Keratinocyte (primary cell): ENCODE measurements at regions not wholly inside any gene's neighbourhood (a gene's known extent, or its start where the extent isn't known, plus 50 kb on each side); places are given as distances from the start of the nearest gene placed in this dataset.
"Not testable (repeated sequence)": the region's sequence is repeated elsewhere in the genome, so short reads cannot be mapped to it uniquely, and the experiment has no call there.

Source experiments
- DNase-seq: peaks from one replicate; pipeline ENCODE4 v3.0.0-alpha.2; 2011; ENCODE audit warnings: low read depth, missing footprints, low spot score
- FAIRE-seq: peaks from 2 replicates; lab custom pipeline; 2011; peaks lifted over from hg19 to GRCh38; lab: Jason Lieb, UNC
- H2AFZ ChIP-seq: 2 replicates; pipeline ENCODE4 v1.6.0; 2012; ENCODE audit warnings: low read length, control low read depth, inconsistent platforms; ENCODE audit not compliant: control insufficient read depth
- H3K27ac ChIP-seq: 2 replicates; pipeline ENCODE4 v1.5.1; 2011; ENCODE audit warnings: low read length; ENCODE audit not compliant: control insufficient read depth, insufficient read depth
- H3K27me3 ChIP-seq: 3 replicates; pipeline ENCODE4 v1.6.0; 2011; ENCODE audit warnings: low read length; ENCODE audit not compliant: control insufficient read depth, insufficient read depth; ENCODE audit errors: extremely low read depth
- H3K36me3 ChIP-seq, 2 experiments: 2 replicates in 1 of 2; 3 replicates in 1 of 2; pipeline ENCODE4 v1.5.1; 2011; ENCODE audit warnings: low read length in 2 of 2, mild to moderate bottlenecking in 1 of 2; ENCODE audit not compliant: control insufficient read depth in 2 of 2, insufficient read depth in 2 of 2; ENCODE audit errors: extremely low read depth in 1 of 2
- H3K4me1 ChIP-seq: 3 replicates; pipeline ENCODE4 v1.5.1; 2011; ENCODE audit warnings: low read length; ENCODE audit not compliant: control insufficient read depth, insufficient read depth; ENCODE audit errors: extremely low read depth
- H3K4me2 ChIP-seq: 3 replicates; pipeline ENCODE4 v1.6.0; 2011; ENCODE audit warnings: low read depth, low read length; ENCODE audit not compliant: control insufficient read depth, insufficient read depth; ENCODE audit errors: extremely low read depth
- H3K4me3 ChIP-seq, 3 experiments: fragments of 200-600 bp in 1 of 3; sonication (generic) in 1 of 3; 2 replicates in 2 of 3; 3 replicates in 1 of 3; pipeline ENCODE4 v1.5.1; 2011 to 2016; ENCODE audit warnings: low read length in 3 of 3, mild to moderate bottlenecking in 3 of 3, control low read depth in 2 of 3, inconsistent platforms in 1 of 3, low read depth in 1 of 3, mixed read lengths in 1 of 3, mixed run types in 1 of 3, moderate library complexity in 1 of 3; ENCODE audit not compliant: control insufficient read depth in 2 of 3, insufficient read depth in 2 of 3; ENCODE audit errors: extremely low read depth in 1 of 3
- H3K79me2 ChIP-seq: 2 replicates; pipeline ENCODE4 v1.6.0; 2012; ENCODE audit warnings: low read length; ENCODE audit not compliant: control insufficient read depth, insufficient read depth
- H3K9ac ChIP-seq: 3 replicates; pipeline ENCODE4 v1.6.0; 2011; ENCODE audit warnings: low read length; ENCODE audit not compliant: control insufficient read depth, insufficient read depth; ENCODE audit errors: extremely low read depth
- H3K9me1 ChIP-seq: 3 replicates; pipeline ENCODE4 v1.6.0; 2011; ENCODE audit warnings: low read length; ENCODE audit not compliant: control insufficient read depth, insufficient read depth; ENCODE audit errors: extremely low read depth
- H3K9me3 ChIP-seq: 2 replicates; pipeline ENCODE4 v1.5.1; 2012; ENCODE audit warnings: low read depth, low read length; ENCODE audit not compliant: control insufficient read depth
- H4K20me1 ChIP-seq: 3 replicates; pipeline ENCODE4 v1.6.0; 2011; ENCODE audit warnings: low read length; ENCODE audit not compliant: control insufficient read depth, insufficient read depth; ENCODE audit errors: extremely low read depth
- CTCF ChIP-seq, 3 experiments: IDR thresholded peaks in 1 of 3; conservative IDR thresholded peaks in 1 of 3; optimal IDR thresholded peaks in 1 of 3; 2 replicates in 2 of 3; 3 replicates in 1 of 3; pipeline versions ENCODE3 to v1.5.1; 2011; ENCODE audit warnings: low read length in 3 of 3, mild to moderate bottlenecking in 3 of 3, moderate library complexity in 2 of 3, control low read depth in 1 of 3, inconsistent platforms in 1 of 3; ENCODE audit not compliant: insufficient read depth in 2 of 3; ENCODE audit errors: extremely low read depth in 1 of 3
- EZH2 ChIP-seq: IDR thresholded peaks from one replicate; pipeline ENCODE4 v1.6.1; 2012; ENCODE audit warnings: inconsistent platforms, mild to moderate bottlenecking, low read length, moderate library complexity
- dilution Hi-C: fragments of 300-500 bp; cut with MboI; formaldehyde crosslinking; loops from one replicate; pipeline ENCODE4 v1.7.0; 2020; ENCODE audit warnings: low sequenced_read_pairs; ENCODE audit not compliant: extremely low pct_ligation_motif_present

- H3K9ac ChIP-seq = no peak overlapping the region
- no peaks in the 10 kb centered on the region for H3K4me1 ChIP-seq
- no peaks in the 10 kb centered on the region for H4K20me1 ChIP-seq
- no peak overlapping the region for H3K4me2 ChIP-seq
- no peaks in the 10 kb centered on the region for H3K9me3 ChIP-seq
- no peak overlapping the region for H3K4me3 ChIP-seq
- H3K79me2 ChIP-seq = no peaks in the 10 kb centered on the region
- no peak overlapping the region for H2AFZ ChIP-seq
- dilution Hi-C loops = no loop called here
- DNase-seq = no peak
- TF ChIP-seq CTCF (optimal IDR thresholded peaks at IDR 0.05 in 1 of 3, IDR thresholded peaks at IDR 0.05 in 1 of 3, conservative IDR thresholded peaks at IDR 0.05 in 1 of 3; ENCODE audit: extremely low read depth in 1 of 3, insufficient read depth in 2 of 3, low read length in 3 of 3) (no peak), EZH2 (no peak)
- no peak overlapping the region for H3K27ac ChIP-seq
- H3K27me3 ChIP-seq = no peaks in the 10 kb centered on the region
- no peaks in the 10 kb centered on the region for H3K9me1 ChIP-seq
- H3K36me3 ChIP-seq = no peaks in the 10 kb centered on the region
- no peak for FAIRE-seq
These were observed 247.5 kb downstream of the TMEM161B start for GRCh38 chr5:88021141-88021540.

- dilution Hi-C loops, H3K36me3 ChIP-seq, H3K4me3 ChIP-seq, H3K9me1 ChIP-seq, H3K27ac ChIP-seq, H4K20me1 ChIP-seq, H3K27me3 ChIP-seq, FAIRE-seq, H2AFZ ChIP-seq, H3K9ac ChIP-seq, H3K4me1 ChIP-seq, H3K4me2 ChIP-seq, DNase-seq, H3K79me2 ChIP-seq, H3K9me3 ChIP-seq: not testable (repeated sequence)
These were observed 253.7 kb downstream of the TMEM161B start for GRCh38 chr5:88014984-88015383.

DNA sequence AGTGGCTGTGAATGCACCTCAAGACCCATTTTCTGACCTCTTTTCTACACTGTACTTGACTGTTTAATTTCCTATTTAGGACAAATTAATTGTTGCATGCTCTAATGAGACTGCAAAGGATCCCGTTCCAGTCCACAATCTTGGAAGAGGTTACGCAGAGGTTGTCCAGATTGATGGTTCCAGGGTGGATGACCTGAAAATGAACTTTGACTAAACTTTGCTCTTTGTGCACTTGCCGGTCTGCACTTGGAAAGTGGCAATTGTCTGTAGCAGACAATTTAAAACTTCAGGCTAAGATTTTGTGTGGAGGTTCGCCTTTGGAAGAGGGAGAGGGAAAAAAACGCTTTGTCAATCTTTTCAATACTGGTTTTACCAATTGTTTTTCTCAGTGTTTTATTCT is 267.8 kb downstream of the TMEM161B start:
- Histone ChIP-seq H3K27me3 (no peaks in the 10 kb centered on the region), H3K27ac (no peak overlapping the region), H3K9me3 (no peaks in the 10 kb centered on the region), H3K4me3 (no peak overlapping the region), H3K79me2 (no peaks in the 10 kb centered on the region), H3K4me1 (no peaks in the 10 kb centered on the region), H4K20me1 (no peaks in the 10 kb centered on the region), H3K9ac (no peak overlapping the region), H3K4me2 (no peak overlapping the region), H2AFZ (no peak overlapping the region), H3K9me1 (no peaks in the 10 kb centered on the region), H3K36me3 (no peaks in the 10 kb centered on the region)
- TF ChIP-seq CTCF (optimal IDR thresholded peaks at IDR 0.05 in 1 of 3, IDR thresholded peaks at IDR 0.05 in 1 of 3, conservative IDR thresholded peaks at IDR 0.05 in 1 of 3; ENCODE audit: extremely low read depth in 1 of 3, insufficient read depth in 2 of 3, low read length in 3 of 3) (no peak), EZH2 (no peak)
- dilution Hi-C loops = no loop called here
- FAIRE-seq = no peak
- DNase-seq = no peak
